ENCODE measurements at regions not wholly inside any gene's neighbourhood (a gene's known extent, or its start where the extent isn't known, plus 50 kb on each side); places are given as distances from the start of the nearest gene placed in this dataset.

DNA sequence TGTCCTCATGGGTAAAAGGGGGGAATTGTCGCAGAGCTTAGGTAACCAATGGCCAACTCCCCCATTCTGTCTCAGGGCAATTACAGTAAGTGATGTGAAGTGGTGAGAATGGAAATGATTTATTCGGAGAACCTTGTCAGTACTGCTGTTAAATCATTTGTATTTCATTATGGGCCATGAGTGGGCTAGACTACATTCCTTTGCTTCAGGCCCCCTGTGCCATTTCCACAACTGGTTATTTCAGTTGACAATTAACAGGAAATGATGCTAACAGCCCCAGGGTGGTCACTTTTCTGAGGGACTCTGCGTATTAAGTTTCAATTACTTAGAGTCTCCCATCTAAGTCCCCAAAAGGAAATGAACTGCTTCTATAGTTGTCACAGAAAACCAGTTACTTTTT, 653.7 kb downstream of the CCDC171 start:
- no peaks in the 10 kb centered on the region for H3K4me1 ChIP-seq
- no TSS peak for BruUV-seq (replicated peaks)
- intact Hi-C loops (cut with micrococcal nuclease; ENCODE audit: unreplicated experiment), result no loop called here
- Mint-ChIP-seq H3K9me3 (ENCODE audit: unreplicated experiment) (peaks cover 10% of the 10 kb centered on the region), H3K4me3 (ENCODE audit: unreplicated experiment) (no peak overlapping the region), H3K27ac (ENCODE audit: unreplicated experiment) (no peak overlapping the region), H3K4me1 (ENCODE audit: low read depth, unreplicated experiment) (no peaks in the 10 kb centered on the region), H3K27me3 (ENCODE audit: insufficient read depth, unreplicated experiment) (peaks cover 4% of the 10 kb centered on the region), H3K36me3 (ENCODE audit: insufficient read depth, unreplicated experiment) (no peaks in the 10 kb centered on the region)
- no peaks in the 10 kb centered on the region for H3K36me3 ChIP-seq (ENCODE audit: control insufficient read depth, insufficient read depth, low read length)
- H3K4me3 ChIP-seq (ENCODE audit: low read depth, low read length), result no peak overlapping the region
- ChIA-PET CTCF (no interaction called here), POLR2A (no interaction called here)
- no peaks in the 10 kb centered on the region for H3K9me3 ChIP-seq
- TF ChIP-seq, protein P1, sequence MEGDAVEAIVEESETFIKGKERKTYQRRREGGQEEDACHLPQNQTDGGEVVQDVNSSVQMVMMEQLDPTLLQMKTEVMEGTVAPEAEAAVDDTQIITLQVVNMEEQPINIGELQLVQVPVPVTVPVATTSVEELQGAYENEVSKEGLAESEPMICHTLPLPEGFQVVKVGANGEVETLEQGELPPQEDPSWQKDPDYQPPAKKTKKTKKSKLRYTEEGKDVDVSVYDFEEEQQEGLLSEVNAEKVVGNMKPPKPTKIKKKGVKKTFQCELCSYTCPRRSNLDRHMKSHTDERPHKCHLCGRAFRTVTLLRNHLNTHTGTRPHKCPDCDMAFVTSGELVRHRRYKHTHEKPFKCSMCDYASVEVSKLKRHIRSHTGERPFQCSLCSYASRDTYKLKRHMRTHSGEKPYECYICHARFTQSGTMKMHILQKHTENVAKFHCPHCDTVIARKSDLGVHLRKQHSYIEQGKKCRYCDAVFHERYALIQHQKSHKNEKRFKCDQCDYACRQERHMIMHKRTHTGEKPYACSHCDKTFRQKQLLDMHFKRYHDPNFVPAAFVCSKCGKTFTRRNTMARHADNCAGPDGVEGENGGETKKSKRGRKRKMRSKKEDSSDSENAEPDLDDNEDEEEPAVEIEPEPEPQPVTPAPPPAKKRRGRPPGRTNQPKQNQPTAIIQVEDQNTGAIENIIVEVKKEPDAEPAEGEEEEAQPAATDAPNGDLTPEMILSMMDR (IDR thresholded peaks at IDR 0.05; ENCODE audit: insufficient read depth in 1 of 2, low read depth in 1 of 2, low read length in 1 of 2, severe bottlenecking in 1 of 2, unreplicated experiment in 1 of 2), result no peak
- H3K27me3 ChIP-seq (replicated peaks; ENCODE audit: control insufficient read depth, insufficient read depth, low read length), result no peaks in the 10 kb centered on the region
- no peak for DNase-seq

DNA sequence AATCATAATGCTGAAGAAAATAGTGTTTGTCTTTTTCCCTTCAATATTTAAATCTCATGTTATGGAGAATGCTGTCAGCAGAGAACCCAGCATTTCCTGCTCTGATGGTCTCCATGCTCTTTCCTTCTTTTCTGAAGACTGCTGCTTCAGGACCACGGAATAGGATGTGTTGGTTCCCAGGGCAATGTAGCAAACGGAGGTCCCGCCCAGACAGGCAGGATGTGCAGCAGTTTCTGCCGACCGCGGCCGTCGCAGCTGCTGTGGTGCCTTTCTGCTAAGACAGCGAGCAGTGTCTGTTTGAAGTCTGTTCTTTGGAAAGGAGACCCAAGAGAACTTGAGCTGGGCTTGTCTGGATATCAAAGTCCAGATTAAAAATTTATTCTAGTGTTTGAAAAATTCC, 654.3 kb downstream of the CCDC171 start:
- Histone ChIP-seq H3K9me3 (no peaks in the 10 kb centered on the region), H3K27me3 (replicated peaks; ENCODE audit: control insufficient read depth, insufficient read depth, low read length) (no peaks in the 10 kb centered on the region), H3K4me3 (ENCODE audit: low read depth, low read length) (no peak overlapping the region), H3K4me1 (no peaks in the 10 kb centered on the region), H3K36me3 (ENCODE audit: control insufficient read depth, insufficient read depth, low read length) (no peaks in the 10 kb centered on the region)
- peaks cover 7% of the 10 kb centered on the region for H3K27me3 Mint-ChIP-seq (ENCODE audit: insufficient read depth, unreplicated experiment)
- POLR2A ChIA-PET, result no interaction called here
- H3K36me3 Mint-ChIP-seq (ENCODE audit: insufficient read depth, unreplicated experiment), result no peaks in the 10 kb centered on the region
- H3K4me1 Mint-ChIP-seq (ENCODE audit: low read depth, unreplicated experiment), result no peaks in the 10 kb centered on the region
- no TSS peak for BruUV-seq (replicated peaks)
- intact Hi-C loops (cut with micrococcal nuclease; ENCODE audit: unreplicated experiment), result no loop called here
- TF ChIP-seq, protein P1 (IDR thresholded peaks at IDR 0.05; ENCODE audit: insufficient read depth in 1 of 2, low read depth in 1 of 2, low read length in 1 of 2, severe bottlenecking in 1 of 2, unreplicated experiment in 1 of 2), result no peak
- no peak for DNase-seq
- H3K4me3 Mint-ChIP-seq (ENCODE audit: unreplicated experiment), result no peak overlapping the region
- peaks cover 10% of the 10 kb centered on the region for H3K9me3 Mint-ChIP-seq (ENCODE audit: unreplicated experiment)
- CTCF ChIA-PET, result no interaction called here
- no peak overlapping the region for H3K27ac Mint-ChIP-seq (ENCODE audit: unreplicated experiment)

DNA sequence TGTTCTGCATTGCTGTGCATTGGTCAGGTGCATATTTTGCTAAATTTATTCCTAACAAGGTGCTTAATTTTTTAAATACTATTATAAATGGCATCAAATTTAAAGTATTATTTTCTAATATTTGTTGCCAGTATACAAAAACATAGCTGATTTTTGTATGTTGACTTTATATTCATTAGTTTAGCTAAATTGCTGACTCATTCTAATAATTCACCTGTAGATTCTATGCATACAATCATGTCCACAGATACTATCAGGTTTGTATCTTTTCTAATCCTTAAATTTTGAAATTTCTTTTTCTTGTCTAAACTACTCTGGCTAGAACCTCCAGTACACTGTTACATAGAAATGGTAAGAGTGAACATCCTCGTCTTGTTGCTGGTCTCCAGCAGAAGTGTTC, 657.6 kb downstream of the CCDC171 start:
- DNase-seq, result no peak
- Histone ChIP-seq H3K9me3 (no peaks in the 10 kb centered on the region), H3K4me1 (no peaks in the 10 kb centered on the region), H3K27me3 (replicated peaks; ENCODE audit: control insufficient read depth, insufficient read depth, low read length) (no peaks in the 10 kb centered on the region), H3K4me3 (ENCODE audit: low read depth, low read length) (no peak overlapping the region), H3K36me3 (ENCODE audit: control insufficient read depth, insufficient read depth, low read length) (no peaks in the 10 kb centered on the region)
- peaks cover 10% of the 10 kb centered on the region for H3K9me3 Mint-ChIP-seq (ENCODE audit: unreplicated experiment)
- peaks cover 7% of the 10 kb centered on the region for H3K27me3 Mint-ChIP-seq (ENCODE audit: insufficient read depth, unreplicated experiment)
- H3K27ac Mint-ChIP-seq (ENCODE audit: unreplicated experiment), result no peak overlapping the region
- no peaks in the 10 kb centered on the region for H3K4me1 Mint-ChIP-seq (ENCODE audit: low read depth, unreplicated experiment)
- TF ChIP-seq, protein P1 (IDR thresholded peaks at IDR 0.05; ENCODE audit: insufficient read depth in 1 of 2, low read depth in 1 of 2, low read length in 1 of 2, severe bottlenecking in 1 of 2, unreplicated experiment in 1 of 2), result no peak
- no peaks in the 10 kb centered on the region for H3K36me3 Mint-ChIP-seq (ENCODE audit: insufficient read depth, unreplicated experiment)
- POLR2A ChIA-PET, result no interaction called here
- no TSS peak for BruUV-seq (replicated peaks)
- CTCF ChIA-PET, result no interaction called here
- intact Hi-C loops (cut with micrococcal nuclease; ENCODE audit: unreplicated experiment), result no loop called here
- H3K4me3 Mint-ChIP-seq (ENCODE audit: unreplicated experiment), result no peak overlapping the region

Data from Caco-2 (cell line).